Smooth muscle cell (in vitro differentiated cells): ENCODE measurements at regions not wholly inside any gene's neighbourhood (a gene's known extent, or its start where the extent isn't known, plus 50 kb on each side); places are given as distances from the start of the nearest gene placed in this dataset.

ENCODE experiments used
- DNase-seq: peaks from one replicate; lab custom pipeline; 2025; ENCODE audit not compliant: unreplicated experiment; lab: John Stamatoyannopoulos, UW
- H2AFZ ChIP-seq: fragments of 200-600 bp; sonication (generic); 2 replicates; pipeline ENCODE4 v1.6.0; 2016; ENCODE audit warnings: antibody characterized with exemption, low read depth, mild to moderate bottlenecking
- H3F3A ChIP-seq: fragments of 200-600 bp; sonication (generic); 2 replicates; pipeline ENCODE4 v1.6.0; 2017; ENCODE audit warnings: antibody characterized with exemption, low read depth
- H3K27ac ChIP-seq: fragments of 200-600 bp; sonication (generic); 2 replicates; pipeline ENCODE4 v1.5.1; 2016; ENCODE audit warnings: low read depth, mild to moderate bottlenecking
- H3K27me3 ChIP-seq: fragments of 200-600 bp; sonication (generic); 2 replicates; pipeline ENCODE4 v1.6.1; 2016; ENCODE audit warnings: low read depth, mild to moderate bottlenecking
- H3K36me3 ChIP-seq: fragments of 200-600 bp; sonication (generic); 2 replicates; pipeline ENCODE4 v1.5.1; 2016; ENCODE audit warnings: low read depth
- H3K4me1 ChIP-seq: fragments of 200-600 bp; sonication (generic); 2 replicates; pipeline ENCODE4 v1.5.1; 2016; ENCODE audit warnings: low read depth
- H3K4me2 ChIP-seq: fragments of 200-600 bp; sonication (generic); 2 replicates; pipeline ENCODE4 v1.6.0; 2016; ENCODE audit warnings: mild to moderate bottlenecking
- H3K4me3 ChIP-seq: fragments of 200-600 bp; sonication (generic); 2 replicates; pipeline ENCODE4 v1.5.1; 2016; ENCODE audit warnings: mild to moderate bottlenecking
- H3K79me2 ChIP-seq: fragments of 200-600 bp; sonication (generic); 2 replicates; pipeline ENCODE4 v1.6.0; 2016; ENCODE audit warnings: low read depth, mild to moderate bottlenecking
- H3K9ac ChIP-seq: fragments of 200-600 bp; sonication (generic); 2 replicates; pipeline ENCODE4 v1.6.0; 2016; ENCODE audit warnings: low read depth
- H3K9me3 ChIP-seq: fragments of 200-600 bp; sonication (generic); replicated peaks from 2 replicates; pipeline ENCODE4 v1.5.1; 2016; ENCODE audit warnings: low read depth
- H4K20me1 ChIP-seq: fragments of 200-600 bp; sonication (generic); 2 replicates; pipeline ENCODE4 v1.6.0; 2016; ENCODE audit warnings: low read depth
- CTCF ChIP-seq: fragments of 200-600 bp; sonication (generic); IDR thresholded peaks from 2 replicates; pipeline ENCODE4 v1.5.1; 2017; ENCODE audit warnings: borderline replicate concordance, mild to moderate bottlenecking, antibody characterized with exemption; ENCODE audit not compliant: insufficient read depth, poor library complexity, severe bottlenecking
- WGBS: methylation state at CpG from one replicate; pipeline ENCODE4 v1.1.7; 2016; ENCODE audit warnings: low lambda C conversion rate; 5-methylcytosine and 5-hydroxymethylcytosine counted together

GRCh38 chr1:230536641-230537155 lies 105.6 kb upstream of the COG2 start:
- Histone ChIP-seq H3K4me2 (no peak overlapping the region), H3K4me1 (no peaks in the 10 kb centered on the region), H3K36me3 (no peaks in the 10 kb centered on the region), H3K4me3 (no peak overlapping the region), H3K27ac (no peak overlapping the region), H2AFZ (no peak overlapping the region), H3K79me2 (no peaks in the 10 kb centered on the region), H4K20me1 (no peaks in the 10 kb centered on the region), H3K9me3 (peaks cover 7% of the 10 kb centered on the region), H3K27me3 (no peaks in the 10 kb centered on the region), H3F3A (no peaks in the 10 kb centered on the region), H3K9ac (no peak overlapping the region)
- no peak for DNase-seq
- 97% methylated on average over 1 of the region's 1 CpG for WGBS
- TF ChIP-seq CTCF: no peak

GRCh38 chr1:230534224-230534623 lies 108.1 kb upstream of the COG2 start:
- peaks cover 7% of the 10 kb centered on the region for H3K9me3 ChIP-seq
- no peaks in the 10 kb centered on the region for H3K36me3 ChIP-seq
- H3K4me3 ChIP-seq: no peak overlapping the region
- no peaks in the 10 kb centered on the region for H3K27me3 ChIP-seq
- no peak for DNase-seq
- no peak overlapping the region for H3K27ac ChIP-seq
- TF ChIP-seq CTCF: no peak
- H3K4me2 ChIP-seq: no peak overlapping the region
- no peaks in the 10 kb centered on the region for H3F3A ChIP-seq
- no peaks in the 10 kb centered on the region for H4K20me1 ChIP-seq
- H2AFZ ChIP-seq: no peak overlapping the region
- H3K9ac ChIP-seq: no peak overlapping the region
- no peaks in the 10 kb centered on the region for H3K4me1 ChIP-seq
- no peaks in the 10 kb centered on the region for H3K79me2 ChIP-seq
- 78% methylated on average over 2 of the region's 2 CpGs for WGBS

- no peaks in the 10 kb centered on the region for H3K36me3 ChIP-seq
- H3K27me3 ChIP-seq: no peaks in the 10 kb centered on the region
- no peak overlapping the region for H3K9ac ChIP-seq
- H2AFZ ChIP-seq: no peak overlapping the region
- no peak overlapping the region for H3K4me3 ChIP-seq
- no peak for DNase-seq
- H3K79me2 ChIP-seq: no peaks in the 10 kb centered on the region
- H3K27ac ChIP-seq: no peak overlapping the region
- H3K4me2 ChIP-seq: no peak overlapping the region
- H3K9me3 ChIP-seq: peaks cover 7% of the 10 kb centered on the region
- no peaks in the 10 kb centered on the region for H4K20me1 ChIP-seq
- no peaks in the 10 kb centered on the region for H3K4me1 ChIP-seq
- no peaks in the 10 kb centered on the region for H3F3A ChIP-seq
- no peak for TF ChIP-seq CTCF
These were observed 105.0 kb upstream of the PGBD5 start for GRCh38 chr1:230531103-230531502.

GRCh38 chr1:230519246-230519645 lies 93.1 kb upstream of the PGBD5 start:
- H3K27me3 ChIP-seq: peaks cover 23% of the 10 kb centered on the region
- no peaks in the 10 kb centered on the region for H4K20me1 ChIP-seq
- DNase-seq: no peak
- WGBS: 95% methylated on average over 2 of the region's 2 CpGs
- H3K9ac ChIP-seq: no peak overlapping the region
- H3K4me3 ChIP-seq: no peak overlapping the region
- H3K4me1 ChIP-seq: peaks cover 9% of the 10 kb centered on the region
- no peak overlapping the region for H3K27ac ChIP-seq
- H3K36me3 ChIP-seq: no peaks in the 10 kb centered on the region
- no peak overlapping the region for H3K4me2 ChIP-seq
- H3K9me3 ChIP-seq: no peaks in the 10 kb centered on the region
- H2AFZ ChIP-seq: no peak overlapping the region
- no peak for TF ChIP-seq CTCF
- no peaks in the 10 kb centered on the region for H3K79me2 ChIP-seq
- no peaks in the 10 kb centered on the region for H3F3A ChIP-seq
